Activated T-cell treated with anti-CD3 and anti-CD28 coated beads for 1 hour (primary cell): ENCODE measurements at regions not wholly inside any gene's neighbourhood (a gene's known extent, or its start where the extent isn't known, plus 50 kb on each side); places are given as distances from the start of the nearest gene placed in this dataset.

ENCODE experiments used
- DNase-seq: peaks from one replicate; pipeline ENCODE4 v3.0.0-alpha.2; 2020; ENCODE audit warnings: low read depth

DNA sequence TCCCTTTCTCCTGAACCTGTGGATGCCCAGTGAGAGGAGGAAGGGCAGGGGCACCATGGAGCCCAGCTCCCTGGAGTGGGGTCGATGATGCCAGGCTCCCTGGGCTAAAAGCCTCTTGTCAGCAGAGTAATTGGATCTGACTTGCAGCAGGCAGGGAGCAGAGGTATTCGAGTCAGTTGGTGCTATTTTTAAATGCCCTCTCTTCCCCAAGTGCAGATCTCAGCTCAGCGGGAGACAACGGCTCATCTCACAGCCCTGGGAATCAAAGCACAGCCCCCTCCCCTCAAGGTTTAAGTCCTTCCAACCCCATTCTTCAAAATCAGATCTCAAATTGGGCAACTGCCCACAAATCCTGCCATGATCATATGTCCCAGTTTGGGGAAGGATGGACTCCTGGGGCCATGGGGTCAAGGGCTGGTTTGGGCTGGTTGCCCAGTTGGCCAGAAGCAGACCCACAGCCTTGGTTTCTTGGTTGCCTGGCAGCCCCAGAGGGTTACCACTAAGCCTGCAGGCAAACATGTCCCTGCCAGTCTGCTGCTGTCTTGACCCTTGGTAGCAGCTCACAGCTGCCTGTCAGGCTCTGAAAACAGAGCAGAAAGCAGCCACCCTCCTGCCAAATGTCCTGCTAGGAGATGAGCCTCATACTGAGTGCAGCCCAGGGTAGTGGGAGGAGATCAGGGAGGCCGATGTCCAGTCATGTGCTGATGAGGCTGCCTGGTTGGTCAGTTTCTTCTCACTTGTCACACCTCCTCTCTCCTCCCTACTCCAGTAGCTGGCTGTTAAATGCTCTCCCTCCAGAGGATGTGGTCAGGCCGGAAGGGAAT lies 244.9 kb downstream of the LOXHD1 start:
- no peak for DNase-seq

DNA sequence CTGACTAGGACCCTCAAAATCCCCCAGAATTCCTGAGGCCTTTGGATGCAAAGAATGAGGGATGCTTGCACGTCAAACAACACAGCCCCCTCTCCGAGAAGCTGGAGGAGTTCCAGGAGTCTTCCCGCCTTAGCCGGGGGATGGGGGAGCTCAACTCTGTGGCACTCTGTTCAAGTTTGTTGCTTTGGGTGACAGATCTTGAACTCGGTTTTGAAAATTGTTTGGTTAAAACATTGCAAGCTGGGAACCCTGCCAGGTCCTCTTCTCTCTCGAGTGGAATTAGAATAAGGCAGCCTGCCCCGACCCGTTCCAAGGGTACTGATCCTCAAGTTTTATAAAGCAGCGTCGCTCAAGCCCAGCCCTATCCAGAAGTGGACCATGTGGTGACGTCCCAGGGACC lies 244.1 kb downstream of the LOXHD1 start:
- no peak for DNase-seq

DNA sequence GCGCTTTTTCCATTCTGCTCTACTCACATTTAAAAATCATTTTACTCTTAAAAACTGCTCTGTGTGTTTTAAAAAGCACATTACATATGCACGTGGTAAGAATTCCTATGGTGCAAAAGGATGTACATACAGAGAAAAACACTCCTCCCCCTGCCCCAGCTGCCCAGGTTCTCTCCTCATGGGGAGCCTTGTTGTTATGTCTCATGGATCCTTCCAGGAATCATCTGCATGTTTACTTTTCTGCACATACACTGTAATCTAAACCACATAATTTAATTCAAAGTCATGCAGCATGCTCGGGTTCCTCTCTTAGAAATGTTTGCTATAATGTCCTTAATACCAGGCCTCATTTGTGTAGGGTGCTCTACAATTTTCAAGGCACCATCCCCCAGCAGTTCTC lies 243.3 kb downstream of the LOXHD1 start:
- DNase-seq: no peak

DNA sequence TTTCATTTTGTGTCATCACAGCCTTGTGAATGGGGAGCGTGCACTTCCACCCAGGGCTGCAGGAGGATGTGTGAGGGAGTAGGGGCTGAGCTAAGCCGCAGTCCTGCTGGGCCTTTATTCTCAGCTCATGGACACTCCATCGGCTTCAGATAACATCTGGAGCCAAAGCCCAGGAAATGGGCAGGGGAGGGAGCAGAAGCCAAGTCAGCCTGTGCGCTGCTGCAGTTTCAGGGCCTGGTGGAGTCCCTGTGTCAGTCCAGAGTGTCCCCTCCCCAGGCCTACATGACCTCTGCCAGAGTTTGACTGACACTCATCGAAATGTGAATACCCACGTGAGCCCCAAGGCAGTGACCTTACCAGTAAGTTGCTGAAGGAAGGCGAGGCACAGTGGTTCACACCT lies 242.2 kb downstream of the LOXHD1 start:
- no peak for DNase-seq

DNA sequence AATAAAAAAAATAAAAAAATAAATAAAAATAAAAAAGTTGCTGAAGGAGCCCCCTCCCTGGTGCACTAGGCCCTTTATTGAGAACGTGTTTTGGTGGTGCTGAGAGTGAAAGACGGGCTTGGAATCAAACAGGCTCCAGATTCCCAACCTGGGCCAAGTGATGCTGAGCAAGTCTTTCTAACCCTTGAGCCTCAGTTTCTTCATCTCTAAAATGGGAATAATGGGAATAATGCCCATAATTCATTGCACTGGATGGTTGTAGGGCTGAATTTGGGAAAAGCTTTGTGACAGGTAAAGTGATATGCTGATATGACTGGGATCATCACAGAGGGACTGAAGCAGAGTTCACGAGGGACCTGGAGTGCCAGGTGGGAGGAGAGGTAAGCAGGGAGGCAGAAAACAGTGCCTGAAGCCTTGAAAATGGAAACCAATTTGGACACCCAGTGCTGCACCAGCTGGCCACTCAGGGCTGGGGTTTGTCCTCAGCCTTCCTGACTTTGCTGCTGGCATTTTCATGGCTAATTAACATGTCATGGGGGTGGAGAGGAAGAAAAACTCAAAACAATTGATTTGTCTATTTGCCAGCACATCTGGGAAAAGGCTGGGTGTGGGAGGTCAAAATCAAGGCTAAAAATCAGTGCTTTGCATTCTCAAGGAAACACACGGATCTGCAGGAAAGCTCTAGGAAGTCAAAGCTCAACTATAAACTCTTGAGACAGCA lies 241.3 kb downstream of the LOXHD1 start:
- DNase-seq: no peak

DNA sequence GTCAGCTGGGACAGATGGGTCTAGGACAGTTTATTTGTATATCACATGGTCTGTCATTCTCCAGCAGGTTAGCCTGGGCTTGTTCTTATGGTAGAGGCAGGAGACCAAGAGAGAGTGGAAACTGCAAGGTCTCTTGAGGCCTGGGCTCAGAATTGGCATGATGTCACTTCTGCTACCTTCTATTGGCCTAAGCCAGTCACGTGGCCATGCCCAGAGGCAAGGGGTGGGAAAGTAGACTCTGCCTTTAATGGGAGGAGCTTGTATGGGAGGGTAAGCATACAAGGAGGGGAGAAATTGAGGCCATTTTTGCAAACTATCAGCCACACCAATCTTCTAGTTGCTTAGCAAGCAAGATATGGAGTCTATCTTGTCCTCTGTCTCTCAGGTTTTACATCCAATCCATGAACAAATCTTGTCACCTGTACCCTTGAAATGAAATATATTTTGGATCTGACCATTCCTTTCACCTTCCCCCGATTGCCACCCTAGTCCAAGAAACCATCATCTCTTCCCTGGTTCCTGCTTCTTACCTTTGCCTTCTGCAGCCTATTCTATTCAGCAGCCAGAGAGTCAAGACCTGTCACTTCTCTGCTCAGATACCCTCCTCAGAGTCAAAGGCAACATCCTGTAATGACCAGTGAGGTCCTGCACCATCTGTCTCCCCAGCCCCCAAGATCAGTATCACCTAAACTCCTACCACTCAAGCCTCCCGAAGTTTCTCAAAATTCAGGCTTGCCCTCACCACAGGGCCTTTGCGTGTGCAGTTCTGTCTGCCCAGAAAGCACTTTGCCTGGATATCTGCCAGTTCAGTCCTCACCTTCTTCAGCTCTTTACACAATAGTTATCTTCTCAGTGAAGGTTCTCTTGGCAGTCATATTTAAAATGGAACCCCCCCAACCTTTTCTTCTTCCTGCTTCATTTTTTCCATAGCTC lies 240.0 kb downstream of the LOXHD1 start:
- DNase-seq: no peak

DNA sequence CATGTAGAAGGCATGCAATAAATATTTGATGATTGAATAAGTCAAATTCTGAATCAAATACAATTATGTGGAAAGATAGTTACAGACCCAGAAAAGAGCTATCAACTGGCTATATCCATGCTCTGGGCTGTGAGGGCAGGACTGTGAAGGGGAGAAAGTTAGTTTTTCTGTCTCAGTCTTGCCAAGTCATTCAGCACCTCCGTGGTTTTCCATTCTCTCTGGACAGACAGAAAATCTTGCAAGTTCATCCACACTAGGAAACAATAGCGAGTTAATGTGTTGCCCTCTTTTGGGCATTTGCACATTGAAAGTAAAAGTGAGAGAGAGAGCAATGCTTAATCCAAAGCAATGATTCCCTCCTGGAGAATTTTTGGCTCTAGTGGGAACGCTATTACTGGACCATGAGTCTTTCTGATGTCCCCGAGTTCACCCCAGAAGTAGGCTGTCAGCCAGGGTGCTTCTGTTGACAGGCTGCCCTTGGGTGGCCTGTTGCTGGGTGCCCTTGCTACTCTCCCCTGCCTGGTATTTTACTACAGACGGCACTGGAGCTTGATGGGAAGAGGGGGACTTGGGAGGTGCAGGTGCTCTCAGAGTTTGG lies 238.3 kb downstream of the LOXHD1 start:
- no peak for DNase-seq

DNA sequence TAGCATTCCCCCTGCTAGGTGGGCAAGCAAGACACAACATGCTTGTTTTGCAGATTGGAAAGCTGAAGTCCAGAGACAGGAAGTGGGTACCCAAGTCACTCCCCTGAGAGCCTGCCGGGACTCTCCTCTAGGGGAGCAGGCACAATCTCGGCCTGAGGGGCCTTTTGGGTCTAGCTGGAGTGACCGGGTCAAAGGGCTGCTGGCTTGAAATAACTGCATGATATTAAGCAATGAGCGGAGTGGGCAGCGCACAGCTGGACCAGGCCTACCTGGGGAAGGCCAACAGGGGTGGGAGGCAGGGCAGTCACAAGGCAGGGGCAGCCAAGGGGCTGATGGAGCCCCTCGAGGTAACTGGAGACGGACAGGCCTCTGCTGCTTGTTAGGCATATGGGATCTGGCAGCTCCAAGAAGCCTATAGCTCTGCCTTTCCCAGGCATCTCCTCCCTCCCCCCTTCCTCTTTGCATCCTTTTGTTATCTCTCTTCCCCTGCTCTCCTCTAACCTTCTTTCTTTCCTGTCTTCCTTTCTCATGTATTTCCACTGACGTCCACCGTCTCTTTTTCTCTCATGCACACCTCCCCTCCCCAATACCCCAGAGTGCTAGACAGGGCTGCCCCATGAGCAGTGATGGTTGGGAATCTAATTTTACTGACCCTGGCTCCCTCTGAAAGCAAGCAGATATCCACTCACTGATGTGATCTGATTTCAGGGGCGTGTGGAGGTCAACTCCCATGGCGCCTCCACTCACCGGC lies 237.5 kb downstream of the LOXHD1 start:
- DNase-seq: no peak

DNA sequence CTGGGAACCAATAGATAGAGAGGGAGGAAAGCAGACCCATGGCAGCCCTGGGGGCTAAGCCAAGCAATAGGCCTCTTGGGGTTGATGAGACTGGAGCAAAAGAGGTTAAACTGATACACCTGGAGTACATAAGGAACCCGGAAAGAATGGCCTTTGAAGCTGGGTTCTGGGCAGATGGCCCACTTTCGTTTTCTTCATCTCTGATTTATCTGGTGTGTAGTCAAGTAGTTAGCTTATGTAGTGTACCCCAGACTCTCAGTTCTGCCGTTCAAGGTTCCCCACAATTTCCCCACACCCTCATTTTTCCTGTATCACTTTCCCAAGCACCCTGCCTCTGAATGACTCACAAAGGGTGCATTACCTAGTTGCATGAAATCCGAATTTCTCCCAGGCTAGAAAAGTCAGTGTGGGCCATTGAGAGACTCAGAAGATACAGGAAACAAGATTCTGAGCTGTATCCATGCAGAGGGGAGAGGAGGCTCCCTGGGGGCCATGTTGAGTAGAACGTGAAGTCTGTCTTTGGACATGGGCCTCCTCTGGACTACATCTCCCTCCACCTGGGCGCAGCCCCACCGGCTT lies 235.0 kb downstream of the LOXHD1 start:
- no peak for DNase-seq

DNA sequence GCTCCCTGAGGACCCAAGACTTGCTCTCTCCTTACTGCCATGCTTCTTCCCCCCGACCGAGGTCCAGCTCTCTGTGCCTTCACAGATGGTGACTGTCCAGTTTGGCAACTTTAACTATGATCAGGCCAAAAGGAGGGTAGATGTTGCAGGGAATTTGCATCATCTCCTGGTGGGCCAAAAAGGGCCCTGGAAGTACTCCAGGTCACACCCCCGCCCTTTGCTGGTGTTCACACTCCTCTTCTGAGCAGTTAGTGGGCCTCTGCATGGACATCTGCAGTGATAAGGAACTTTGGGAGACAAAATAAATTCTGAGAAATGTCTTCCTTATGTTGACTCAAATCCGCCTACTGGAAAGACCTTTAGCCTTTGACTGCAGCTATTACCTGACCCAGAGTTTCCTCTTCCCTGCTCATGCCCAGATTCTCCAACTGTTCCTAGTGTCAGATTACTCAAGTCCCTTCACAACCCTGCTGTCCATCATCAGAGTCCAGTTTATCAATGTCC lies 234.4 kb downstream of the LOXHD1 start:
- DNase-seq: no peak

DNA sequence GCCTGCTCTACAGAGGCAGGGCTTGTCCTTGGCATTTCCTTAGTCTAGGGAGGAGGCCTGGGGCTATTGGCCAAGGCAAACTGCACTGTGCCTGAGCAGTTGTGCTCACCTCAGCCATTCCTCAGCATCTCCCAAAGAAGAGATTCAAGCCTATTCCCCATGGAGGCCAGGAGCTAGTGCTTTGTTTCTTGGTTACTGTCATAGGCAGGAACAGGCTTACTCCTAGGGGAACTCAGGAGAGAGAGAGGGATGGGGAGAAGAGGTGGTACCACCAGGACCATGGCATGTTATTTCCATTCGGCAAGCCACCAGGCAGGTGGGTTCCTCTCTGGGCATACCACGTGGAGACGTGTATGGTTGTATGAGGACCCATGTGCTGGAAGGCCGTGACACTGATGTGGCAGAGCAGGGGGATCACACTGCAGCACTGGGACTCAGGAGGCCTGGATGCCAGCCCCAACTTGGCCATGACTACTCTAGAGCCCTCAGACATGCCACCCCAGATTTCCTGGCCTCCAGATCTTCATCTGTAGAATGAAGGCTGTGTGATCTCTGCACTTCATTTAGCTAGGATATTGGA lies 233.7 kb downstream of the LOXHD1 start:
- DNase-seq: no peak

DNA sequence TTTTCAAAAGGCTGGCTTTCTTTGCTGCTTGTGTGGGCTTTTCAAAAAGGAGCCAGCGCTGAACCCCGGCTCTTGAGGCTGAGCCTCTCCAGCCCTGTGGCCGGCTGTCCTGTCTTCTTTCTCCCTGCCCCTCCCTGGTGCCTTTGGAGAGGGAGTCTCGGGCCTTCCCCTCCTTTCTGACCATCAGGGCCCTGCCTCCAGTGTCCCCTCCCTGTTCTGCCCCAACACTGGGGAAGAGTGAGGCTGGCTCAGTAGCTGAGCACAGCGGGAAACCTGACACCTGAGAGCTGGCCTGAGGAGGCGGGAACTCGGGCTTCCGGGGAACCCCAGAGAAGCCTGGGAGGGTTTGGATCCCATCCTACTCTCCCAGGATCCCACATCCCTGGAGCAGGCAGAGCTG lies 232.1 kb downstream of the LOXHD1 start:
- no peak for DNase-seq

DNA sequence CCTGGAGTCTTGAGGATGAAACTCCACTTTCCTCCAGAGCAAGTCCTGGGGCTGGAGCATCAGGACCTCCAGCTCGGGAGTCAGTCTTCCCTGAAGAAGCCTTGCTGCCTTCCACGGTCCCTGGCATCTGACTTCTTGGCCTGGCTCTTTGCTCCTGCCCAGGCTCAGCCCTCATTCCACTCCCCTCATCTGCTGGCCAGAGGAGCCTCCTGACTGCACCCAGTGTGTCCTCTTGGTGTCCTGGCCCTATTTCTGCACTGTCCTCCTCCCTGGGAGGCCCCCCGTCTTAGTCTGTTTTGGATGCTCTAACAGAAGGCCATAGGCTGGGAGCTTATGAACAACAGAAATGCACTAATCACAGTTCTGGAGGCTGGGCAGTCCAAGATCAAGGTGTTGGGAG lies 231.5 kb downstream of the LOXHD1 start:
- no peak for DNase-seq

DNA sequence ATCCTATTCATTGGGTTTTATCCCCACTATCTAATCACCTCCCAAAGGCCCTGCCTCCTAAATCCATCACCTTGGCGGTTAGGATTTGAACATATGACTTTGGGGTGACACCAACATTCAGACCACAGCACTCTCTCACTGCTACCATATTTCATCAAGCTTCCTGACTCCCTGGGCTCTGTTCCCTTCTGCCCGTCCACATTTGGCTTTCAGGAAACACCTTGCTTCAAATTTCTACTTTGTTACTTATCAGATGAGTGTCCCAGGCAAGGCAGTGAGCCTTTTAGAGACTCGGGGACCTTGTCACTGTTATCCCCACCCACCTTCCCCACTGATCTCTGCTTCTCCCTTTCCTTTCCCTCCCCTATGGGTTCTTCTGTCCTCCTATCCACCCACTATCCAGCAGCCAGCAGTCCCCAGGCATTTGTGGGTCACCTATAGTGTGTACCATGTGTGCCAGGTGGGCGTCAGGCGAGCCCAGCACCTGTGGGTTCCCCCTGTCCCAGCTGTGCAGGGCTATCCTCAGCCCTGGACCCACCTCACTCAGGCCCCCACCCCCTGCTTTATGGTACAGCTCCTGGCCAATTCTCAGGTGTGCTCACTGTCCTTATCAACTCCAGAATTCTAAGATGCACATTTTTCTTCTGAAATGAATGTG lies 230.9 kb downstream of the LOXHD1 start:
- no peak for DNase-seq

DNA sequence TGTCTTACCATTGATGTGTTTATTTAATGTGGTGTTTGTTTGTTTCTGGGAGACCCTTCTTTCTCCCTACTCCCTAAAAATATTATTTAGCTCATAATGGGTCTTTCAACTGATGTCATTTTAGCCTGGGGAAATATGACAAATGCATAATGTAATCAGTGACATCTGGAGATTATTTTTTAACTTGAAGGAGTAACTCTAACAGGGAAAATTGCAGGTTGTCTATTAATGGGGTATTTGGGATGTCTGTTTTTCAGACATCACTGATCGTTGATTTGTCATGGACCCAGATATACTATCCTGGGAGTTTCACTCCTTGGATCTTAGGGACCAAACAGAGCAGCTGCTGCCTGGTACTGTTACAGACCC lies 230.4 kb downstream of the LOXHD1 start:
- no peak for DNase-seq
